ENCODE measurements at regions not wholly inside any gene's neighbourhood (a gene's known extent, or its start where the extent isn't known, plus 50 kb on each side); places are given as distances from the start of the nearest gene placed in this dataset.

- TF ChIP-seq, protein P1, sequence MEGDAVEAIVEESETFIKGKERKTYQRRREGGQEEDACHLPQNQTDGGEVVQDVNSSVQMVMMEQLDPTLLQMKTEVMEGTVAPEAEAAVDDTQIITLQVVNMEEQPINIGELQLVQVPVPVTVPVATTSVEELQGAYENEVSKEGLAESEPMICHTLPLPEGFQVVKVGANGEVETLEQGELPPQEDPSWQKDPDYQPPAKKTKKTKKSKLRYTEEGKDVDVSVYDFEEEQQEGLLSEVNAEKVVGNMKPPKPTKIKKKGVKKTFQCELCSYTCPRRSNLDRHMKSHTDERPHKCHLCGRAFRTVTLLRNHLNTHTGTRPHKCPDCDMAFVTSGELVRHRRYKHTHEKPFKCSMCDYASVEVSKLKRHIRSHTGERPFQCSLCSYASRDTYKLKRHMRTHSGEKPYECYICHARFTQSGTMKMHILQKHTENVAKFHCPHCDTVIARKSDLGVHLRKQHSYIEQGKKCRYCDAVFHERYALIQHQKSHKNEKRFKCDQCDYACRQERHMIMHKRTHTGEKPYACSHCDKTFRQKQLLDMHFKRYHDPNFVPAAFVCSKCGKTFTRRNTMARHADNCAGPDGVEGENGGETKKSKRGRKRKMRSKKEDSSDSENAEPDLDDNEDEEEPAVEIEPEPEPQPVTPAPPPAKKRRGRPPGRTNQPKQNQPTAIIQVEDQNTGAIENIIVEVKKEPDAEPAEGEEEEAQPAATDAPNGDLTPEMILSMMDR (IDR thresholded peaks at IDR 0.05): no peak
- TF ChIP-seq POLR2A (IDR thresholded peaks at IDR 0.05): no peak
- no peak for TF ChIP-seq POLR2AphosphoS5 (IDR thresholded peaks at IDR 0.05)
Measured at GRCh38 chr6:84605298-84605697, 159.1 kb downstream of the TBX18 start.

Measured in gastroesophageal sphincter (tissue), 3 donors.